Fibroblast of pulmonary artery (primary cell): ENCODE measurements at regions not wholly inside any gene's neighbourhood (a gene's known extent, or its start where the extent isn't known, plus 50 kb on each side); places are given as distances from the start of the nearest gene placed in this dataset.
"Not testable (repeated sequence)": the region's sequence is repeated elsewhere in the genome, so short reads cannot be mapped to it uniquely, and the experiment has no call there.

ENCODE experiments used
- DNase-seq: peaks from one replicate; pipeline ENCODE4 v3.0.0-alpha.2; 2010; ENCODE audit warnings: low read depth
- H3K4me3 ChIP-seq: replicated peaks from 2 replicates; pipeline ENCODE4 v1.5.1; 2011; ENCODE audit warnings: low read depth, mild to moderate bottlenecking, control low read depth, low read length, moderate library complexity
- CTCF ChIP-seq: IDR thresholded peaks from 2 replicates; pipeline ENCODE4 v1.5.1; 2011; ENCODE audit warnings: mild to moderate bottlenecking, control low read depth, low read length, inconsistent platforms; ENCODE audit errors: missing control alignments

- DNase-seq, result no peak
Measured at GRCh38 chr2:192947352-192947751, 752.6 kb upstream of the TMEFF2 start.

GRCh38 chr2:192940767-192941166 is 746.0 kb upstream of the TMEFF2 start:
- H3K4me3 ChIP-seq, result no peak overlapping the region
- TF ChIP-seq CTCF, result no peak
- DNase-seq, result no peak

More at GRCh38 chr2:192947352-192947751, 752.6 kb upstream of the TMEFF2 start:
- H3K4me3 ChIP-seq, result no peak overlapping the region
- TF ChIP-seq CTCF, result no peak

- H3K4me3 ChIP-seq, result no peak overlapping the region
- no peak for TF ChIP-seq CTCF
- DNase-seq, result no peak
Measured at GRCh38 chr2:192932376-192932775, 737.6 kb upstream of the TMEFF2 start.

GRCh38 chr2:192921631-192922030 is 726.9 kb upstream of the TMEFF2 start:
- not testable (repeated sequence) for DNase-seq, H3K4me3 ChIP-seq

GRCh38 chr2:192901446-192901845 is 706.7 kb upstream of the TMEFF2 start:
- DNase-seq, result no peak
- no peak for TF ChIP-seq CTCF

GRCh38 chr2:192899466-192899865 is 704.7 kb upstream of the TMEFF2 start:
- TF ChIP-seq CTCF, result no peak
- DNase-seq, result no peak
- H3K4me3 ChIP-seq, result no peak overlapping the region

More at GRCh38 chr2:192901446-192901845, 706.7 kb upstream of the TMEFF2 start:
- no peak overlapping the region for H3K4me3 ChIP-seq

- H3K4me3 ChIP-seq, DNase-seq: not testable (repeated sequence)
Measured at GRCh38 chr2:192893976-192894375, 699.2 kb upstream of the TMEFF2 start.

- no peak overlapping the region for H3K4me3 ChIP-seq
- DNase-seq, result no peak
- TF ChIP-seq CTCF, result no peak
Measured at GRCh38 chr2:192888109-192888508, 693.4 kb upstream of the TMEFF2 start.
